Suppressor macrophage (primary cell): ENCODE measurements at regions not wholly inside any gene's neighbourhood (a gene's known extent, or its start where the extent isn't known, plus 50 kb on each side); places are given as distances from the start of the nearest gene placed in this dataset.

Experiments
- DNase-seq, 4 experiments: peaks; one replicate each; pipeline ENCODE4 v3.0.0-alpha.2; 2020 to 2022

DNA sequence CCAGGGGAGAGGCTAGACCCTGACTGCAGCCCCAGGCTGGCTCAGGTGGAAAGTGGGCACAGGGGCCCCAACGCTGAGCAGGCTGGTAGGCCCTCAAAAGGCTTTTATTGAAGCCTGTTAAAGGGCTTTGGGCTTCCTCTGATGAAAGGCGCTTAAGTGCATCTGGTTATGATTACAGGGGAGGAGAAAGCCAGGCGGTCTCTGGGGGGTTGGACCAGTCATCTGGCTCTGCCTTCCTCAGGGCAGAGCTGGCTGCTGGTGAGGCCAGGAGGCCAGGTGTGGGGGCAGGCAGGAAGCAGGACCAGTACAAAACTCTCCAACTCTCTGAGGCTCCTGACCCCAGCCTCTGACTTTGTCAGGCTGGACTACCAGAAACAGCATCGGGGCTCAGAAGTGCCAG lies 68.8 kb upstream of the BCOR start:
- no peak for DNase-seq

GRCh38 chrX:40165861-40166260 lies 68.1 kb upstream of the BCOR start:
- no peak for DNase-seq

- DNase-seq, result no peak
Observed at GRCh38 chrX:40165206-40165605, 67.4 kb upstream of the BCOR start.

DNA sequence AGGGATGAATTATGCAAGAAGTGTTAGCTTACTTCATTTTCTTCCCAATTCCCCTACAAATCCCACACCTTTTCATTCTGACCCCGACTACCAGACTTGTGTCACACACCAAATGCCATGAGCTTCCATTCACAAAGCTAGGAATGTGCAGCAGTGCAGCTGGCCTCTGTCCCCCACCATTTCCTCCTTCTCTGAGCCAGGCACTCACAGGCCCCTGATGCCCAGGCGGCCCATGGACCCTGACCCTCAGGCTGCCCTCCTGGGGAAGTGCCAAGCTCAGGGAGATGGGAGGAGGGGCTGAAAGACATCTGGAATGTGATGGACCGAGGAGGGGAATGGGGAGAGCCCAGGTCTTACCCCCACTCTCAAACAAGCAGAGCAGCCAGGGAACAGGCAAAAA lies 67.0 kb upstream of the BCOR start:
- no peak for DNase-seq

DNA sequence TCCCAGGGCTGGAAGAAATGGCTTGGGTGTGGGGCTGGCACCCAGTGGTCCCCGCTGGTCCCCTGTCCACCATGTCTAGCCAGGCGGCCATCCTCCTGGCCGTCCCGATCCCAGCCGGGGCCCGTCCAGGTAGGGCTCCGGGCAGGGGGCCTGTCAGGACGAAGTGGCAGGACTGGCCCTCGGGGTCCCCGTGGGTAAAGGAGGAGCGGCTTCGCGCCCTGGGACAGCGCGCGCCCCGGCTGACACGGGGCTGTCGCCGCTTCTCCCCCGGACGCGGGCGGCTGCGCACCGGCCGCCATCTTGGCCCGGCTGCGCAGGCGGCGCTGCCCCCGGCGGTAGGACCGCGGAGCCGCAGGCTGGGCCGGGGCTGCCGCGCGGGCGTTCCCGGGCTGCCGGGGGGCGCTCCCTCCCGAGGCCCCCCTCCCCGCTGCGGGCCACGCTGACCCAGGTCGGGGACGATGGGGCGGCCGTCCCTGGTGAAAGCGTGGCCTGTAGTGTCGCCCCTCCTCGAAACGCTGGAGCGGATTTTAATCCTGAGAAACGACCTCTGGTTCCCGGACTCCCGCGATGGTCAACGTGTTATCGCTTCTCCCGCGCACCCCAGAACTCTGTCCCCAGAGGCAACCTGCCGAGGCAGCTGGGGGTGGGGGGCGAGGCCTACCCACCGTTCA lies 60.4 kb upstream of the BCOR start:
- peak in 3 of 4 experiments; percentile 33 to 75 (median 64) for DNase-seq

- DNase-seq, result no peak
Observed at GRCh38 chrX:40157228-40158035, 59.7 kb upstream of the BCOR start.

GRCh38 chrX:40156470-40157227 lies 58.9 kb upstream of the BCOR start:
- DNase-seq, result no peak

DNA sequence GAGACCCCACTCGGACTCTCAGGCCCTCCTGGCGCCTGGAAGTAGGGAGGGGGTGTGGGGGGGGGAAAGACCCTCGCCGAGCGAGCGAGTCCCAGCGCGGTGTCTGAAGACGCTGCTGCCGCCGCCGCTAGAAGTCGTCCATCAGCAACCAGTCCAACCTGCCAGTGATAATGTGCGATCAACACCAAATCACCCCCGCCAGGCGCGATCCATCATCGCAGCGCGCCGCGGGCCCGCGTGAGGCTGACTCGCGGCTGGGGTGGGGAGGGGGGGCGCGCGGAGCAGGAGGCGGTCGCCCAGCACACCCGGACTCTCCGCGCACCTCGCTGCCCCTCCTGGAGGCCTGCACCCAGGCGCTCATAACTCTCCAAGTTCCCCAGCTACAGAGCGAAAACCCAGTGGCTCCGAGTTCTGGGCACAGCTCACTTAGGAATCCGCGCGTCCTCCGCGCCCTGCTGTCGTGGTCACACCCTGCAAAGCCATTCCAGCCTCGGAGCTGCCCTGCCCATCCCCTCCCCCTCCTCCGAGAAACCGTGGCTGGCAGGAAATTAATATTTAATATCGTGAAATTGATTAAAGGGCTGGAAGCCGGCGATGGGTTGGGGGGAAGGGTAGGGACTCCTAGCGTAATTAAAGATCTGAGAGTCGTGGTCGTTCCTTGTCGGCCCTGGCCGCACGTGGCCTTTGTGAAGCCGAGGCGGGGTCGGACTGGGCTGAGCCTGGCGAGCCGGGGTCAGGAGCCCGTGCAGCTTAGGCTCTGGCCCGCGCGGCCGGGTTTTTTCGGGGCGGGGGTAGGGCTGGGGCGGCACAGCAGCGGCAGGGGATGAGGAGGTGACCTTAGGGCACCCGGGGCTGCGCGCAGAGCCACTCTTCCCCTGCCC lies 58.1 kb upstream of the BCOR start:
- peak in 1 of 4 experiments; percentile 24 for DNase-seq

DNA sequence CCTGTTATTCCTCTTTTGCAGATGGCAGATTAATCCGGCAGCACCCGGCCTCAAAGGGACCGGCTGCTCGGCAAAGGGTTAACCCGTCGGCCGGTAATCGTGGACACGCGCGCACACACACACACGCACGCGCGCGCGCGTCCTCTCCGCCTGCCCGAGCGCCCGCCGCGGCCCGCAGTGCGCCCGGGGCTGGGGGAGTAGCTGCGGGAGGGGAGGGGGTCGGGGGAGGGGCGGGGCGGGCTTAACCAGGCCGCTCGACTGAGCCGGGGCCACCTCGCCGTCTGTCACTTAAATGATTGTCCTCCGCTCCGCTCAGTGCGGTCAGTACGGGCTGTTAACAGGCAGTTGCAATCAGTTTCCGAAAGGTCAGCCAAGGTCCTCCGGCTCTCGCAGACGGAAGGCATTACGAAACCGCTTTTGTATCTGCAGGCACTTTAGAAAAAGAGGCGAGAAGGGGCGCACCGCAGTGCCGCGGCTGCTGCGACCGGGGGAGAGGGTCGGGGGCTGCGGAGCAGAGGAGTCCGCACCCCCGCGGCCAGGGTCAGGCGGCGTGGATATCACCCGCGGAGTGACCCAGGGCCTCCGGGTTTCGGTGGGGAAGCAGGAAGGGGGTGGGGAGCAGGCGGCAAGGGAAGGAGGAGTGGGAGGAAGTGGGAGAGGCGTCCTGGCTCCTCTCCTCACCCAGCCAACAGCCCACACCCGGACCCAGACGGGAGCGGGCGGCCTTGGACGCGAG lies 57.3 kb upstream of the BCOR start:
- peak in 3 of 4 experiments; percentile 75 to 76 (median 76) for DNase-seq

DNA sequence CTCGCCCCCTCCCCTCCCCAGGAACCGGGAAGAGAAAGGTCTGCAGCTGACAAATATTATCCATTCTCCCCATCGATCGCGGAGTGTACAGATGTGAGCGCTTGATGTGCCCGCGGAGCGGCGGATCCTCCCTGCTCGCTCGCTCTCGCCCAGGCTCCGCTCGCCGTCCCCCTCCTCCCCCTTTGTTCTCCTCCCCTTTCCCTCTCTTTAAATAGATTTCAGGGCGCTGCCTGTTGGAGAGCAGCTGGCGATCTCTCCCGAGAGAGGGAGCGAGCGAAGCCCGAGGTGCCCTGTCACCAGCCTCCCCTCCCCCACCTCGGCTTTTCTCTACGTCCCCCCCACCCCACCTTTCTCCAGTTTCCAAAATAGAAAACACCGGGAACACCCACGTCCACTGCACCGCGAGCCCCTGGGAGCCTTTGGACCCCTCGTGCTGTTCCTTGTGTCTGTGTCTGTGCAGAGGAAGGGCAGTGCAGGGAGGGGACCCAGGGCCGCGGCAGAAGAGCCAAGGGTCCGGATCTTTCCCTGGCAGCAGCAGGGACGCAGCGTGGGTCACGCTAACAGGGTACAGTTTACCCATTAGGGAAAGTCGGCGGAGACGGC lies 56.6 kb upstream of the BCOR start:
- DNase-seq, result peak in 2 of 4 experiments; percentile 28 to 33

DNA sequence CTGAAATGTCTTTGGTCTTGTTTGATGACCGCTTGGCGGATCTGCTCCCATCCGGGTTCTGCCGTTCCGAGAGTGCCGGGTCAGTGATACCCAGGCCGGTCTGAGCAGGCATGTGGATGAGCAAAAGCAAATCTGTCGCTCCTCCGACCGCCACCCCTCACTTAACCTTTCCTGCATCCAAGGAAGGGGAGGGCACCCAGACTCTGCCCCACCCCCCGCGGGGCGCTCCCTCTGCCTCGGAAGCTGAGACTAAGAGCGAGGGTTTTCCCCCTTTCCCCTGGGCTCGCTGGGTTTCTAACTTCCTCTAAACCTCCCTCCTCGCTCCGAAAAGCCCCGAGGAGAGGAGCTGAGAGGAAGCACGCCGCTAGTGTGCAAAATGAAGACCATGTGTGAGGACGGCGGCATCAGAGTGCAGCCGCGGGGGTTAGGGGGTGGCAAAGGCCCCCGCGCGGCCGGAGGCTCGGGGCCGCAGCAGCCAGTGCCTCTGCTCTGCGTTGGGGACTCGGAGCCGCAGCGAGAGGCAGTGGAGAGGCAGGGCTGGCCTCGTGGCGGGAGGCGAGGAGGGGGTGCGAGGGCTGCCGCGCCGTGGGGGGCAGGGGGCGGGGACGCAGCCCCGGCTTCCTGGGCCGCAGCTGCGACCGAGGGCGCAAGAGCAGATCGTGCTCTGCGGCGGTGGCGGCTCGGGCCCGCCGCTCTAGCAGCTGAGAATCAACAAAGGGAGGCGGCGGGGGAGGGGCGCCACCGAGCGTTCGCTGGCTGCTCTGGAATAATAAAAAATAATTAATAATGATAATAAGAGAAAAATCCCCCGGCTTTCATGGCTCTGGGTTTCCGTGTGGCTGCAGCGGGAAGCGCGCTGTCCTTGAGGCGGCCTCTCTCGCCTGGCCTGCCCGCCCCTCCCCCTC lies 55.8 kb upstream of the BCOR start:
- peak; percentile 71 to 86 (median 84) for DNase-seq

DNA sequence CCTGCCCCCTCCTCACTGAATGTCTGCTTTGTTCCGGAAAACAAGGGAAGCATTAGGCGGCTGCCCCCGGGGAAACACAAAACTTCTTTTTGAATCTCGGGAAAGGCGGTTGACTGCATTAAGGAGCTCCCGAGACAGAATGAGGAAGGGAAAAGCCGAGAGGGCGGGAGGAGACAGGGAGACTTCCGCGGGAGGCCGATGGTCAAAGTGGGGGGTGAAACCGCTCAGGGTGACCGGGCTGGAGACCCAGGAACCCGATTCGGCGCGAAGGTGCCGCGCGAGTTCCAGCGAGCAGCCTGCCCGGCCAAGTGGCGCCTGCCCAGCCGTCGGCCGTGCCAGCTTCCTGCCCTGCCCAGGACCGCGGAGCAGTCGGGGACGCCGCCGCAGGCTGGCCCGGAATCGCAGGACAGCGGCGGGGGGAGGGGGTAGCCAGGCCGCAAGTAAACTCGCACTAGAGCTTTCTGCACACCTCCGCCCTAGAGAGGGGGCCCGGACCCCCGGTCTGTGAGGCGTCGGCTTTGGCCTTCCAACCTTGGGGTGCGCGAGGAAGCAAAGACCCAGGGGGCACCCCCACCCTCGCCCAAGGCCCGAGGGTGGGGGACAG lies 55.1 kb upstream of the BCOR start:
- peak in 3 of 4 experiments; percentile 43 to 60 (median 58) for DNase-seq

DNA sequence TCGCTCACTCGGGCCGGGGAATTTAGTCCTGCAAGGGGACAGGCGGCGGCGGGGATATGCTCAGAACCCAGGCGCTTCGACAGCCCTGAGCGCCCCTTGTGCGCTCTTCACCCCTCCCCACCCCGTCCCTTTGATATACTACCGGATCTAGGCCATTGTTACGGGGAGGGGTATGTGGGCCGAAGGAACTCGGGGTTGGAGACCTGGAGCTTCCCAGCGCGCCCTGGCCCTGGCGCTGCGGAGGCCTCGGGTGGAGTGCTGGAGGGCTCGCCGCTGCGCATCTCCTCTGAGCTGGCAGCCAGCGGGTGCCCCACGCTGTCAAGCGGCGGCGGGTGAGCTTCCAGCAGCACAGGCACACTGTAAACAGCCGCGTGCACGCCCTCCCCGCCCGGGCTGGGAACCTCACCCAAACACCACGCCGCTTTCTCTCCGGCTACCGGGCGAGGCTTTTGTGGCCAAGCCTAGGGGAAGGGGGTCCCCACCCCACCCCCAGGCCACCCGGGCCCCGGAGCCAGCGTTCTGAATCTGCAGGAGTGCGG lies 54.5 kb upstream of the BCOR start:
- peak in 3 of 4 experiments; percentile 30 to 65 (median 57) for DNase-seq

GRCh38 chrX:40151211-40152172 lies 53.7 kb upstream of the BCOR start:
- no peak for DNase-seq

- no peak for DNase-seq
Observed at GRCh38 chrX:40150503-40150902, 52.7 kb upstream of the BCOR start.

DNA sequence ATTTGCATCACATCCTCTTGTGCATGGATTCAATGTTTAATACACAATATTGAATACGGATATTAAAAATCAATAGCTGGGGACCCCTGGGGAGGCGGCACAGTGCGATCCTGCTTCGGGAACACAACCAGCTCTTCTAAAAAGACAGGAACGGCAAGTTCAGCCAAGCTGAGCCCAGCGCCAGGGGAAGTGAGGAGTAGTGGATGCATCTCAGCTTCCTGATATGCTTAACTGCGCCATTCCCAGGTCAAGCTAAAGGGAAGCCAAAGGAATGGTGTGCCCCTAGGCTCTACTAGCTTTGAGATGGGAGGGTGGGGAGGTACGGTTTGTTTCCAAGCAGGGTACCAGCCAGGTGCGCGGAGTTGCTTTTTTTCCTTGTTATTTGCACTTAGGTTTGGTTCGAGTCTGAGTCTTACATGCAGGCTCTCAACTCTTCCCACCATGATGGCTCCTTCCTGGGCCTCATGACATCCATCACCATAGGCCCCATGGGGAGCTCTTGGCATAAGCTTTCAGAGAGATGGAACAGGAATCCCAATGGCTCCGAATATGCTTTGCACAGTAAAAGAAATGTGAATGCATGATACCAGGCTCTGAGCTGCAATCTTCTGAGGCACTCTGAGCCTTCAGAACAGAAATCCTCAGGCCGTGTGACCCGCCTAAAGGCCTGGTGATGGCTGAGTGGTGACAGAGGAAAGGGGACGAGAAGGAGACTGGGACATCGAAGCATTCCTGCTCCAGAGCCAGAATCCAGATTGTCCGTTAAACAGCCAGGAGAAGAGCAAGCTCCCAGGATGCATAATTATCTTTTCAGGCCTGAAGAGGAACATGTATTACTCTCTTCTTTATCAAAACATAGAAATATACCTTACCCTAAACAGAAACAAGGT lies 51.8 kb upstream of the BCOR start:
- DNase-seq, result peak in 2 of 4 experiments; percentile 16 to 48
